Effector CD8-positive, alpha-beta T cell (primary cell): ENCODE measurements at regions not wholly inside any gene's neighbourhood (a gene's known extent, or its start where the extent isn't known, plus 50 kb on each side); places are given as distances from the start of the nearest gene placed in this dataset.

ENCODE experiments used
- DNase-seq: peaks from one replicate; lab custom pipeline; 2025; lab: John Stamatoyannopoulos, UW

- no peak for DNase-seq
Measured at GRCh38 chr1:4016351-4017130, 116.5 kb upstream of the C1orf174 start.

DNA sequence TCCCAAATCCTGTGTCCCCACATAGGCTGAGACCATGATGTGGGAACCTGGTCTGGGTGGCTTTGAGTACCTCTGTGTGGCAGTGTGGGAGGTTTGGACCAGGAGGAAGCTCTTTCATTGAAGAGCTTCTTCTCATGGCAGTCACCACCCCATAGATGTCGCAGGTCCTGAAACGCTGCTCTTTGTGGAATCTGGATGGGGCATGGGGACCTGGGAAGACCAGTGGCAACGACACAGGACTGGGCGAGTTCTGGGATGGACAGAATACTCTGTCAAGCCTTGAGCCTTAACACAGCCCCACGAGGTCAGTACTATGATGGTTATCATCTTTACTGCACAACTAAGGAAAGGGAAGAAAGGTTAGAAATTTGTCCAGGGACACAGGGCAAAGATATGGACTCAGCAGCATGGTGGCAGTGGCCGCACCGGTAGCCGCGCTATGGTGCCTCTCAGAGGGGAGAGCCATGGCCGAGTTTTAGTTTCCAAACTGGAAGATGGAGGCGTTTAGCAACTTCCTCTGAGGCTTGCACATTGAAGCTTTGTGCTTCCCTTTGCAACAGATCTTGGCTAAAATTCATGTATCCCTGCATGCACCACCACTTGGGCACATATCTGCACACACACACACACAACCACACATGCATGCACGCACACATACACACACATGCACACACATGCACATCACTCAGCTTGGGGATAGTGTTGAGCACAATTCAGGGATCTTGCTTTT, 117.7 kb upstream of the C1orf174 start:
- no peak for DNase-seq

DNA sequence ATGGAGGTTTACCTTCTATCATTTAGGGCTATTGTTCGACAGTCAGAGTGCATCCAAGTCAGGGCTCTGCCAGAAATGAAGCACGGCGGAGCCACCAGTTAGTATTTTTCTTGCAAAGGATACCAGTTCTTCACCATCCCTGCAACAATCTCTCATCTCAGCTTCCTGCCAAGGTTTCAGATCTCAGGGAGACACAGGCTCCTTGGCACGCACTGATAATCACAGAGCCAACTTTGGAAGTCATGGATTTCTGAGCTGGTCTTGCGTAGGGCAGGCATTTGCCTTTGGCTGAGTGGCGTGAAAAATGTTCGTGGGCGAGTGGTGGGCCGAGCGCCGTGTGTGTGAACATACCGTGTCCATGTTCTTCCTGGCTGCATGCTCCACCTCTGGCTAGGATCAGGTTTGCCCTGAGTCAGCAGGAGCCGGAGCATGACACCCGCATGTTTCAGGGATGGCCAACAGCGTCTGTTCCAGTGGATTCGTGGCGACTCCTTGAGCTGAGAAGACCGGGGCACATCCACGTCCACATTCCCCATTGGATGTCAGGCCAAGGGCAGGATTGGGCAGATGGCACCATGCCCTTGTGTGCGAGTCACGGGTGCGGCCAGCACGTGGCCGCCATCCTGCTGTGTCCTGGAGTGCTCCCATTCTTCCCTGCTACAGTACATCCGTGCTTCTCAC, 118.5 kb upstream of the C1orf174 start:
- no peak for DNase-seq

GRCh38 chr1:4019147-4019521, 119.1 kb upstream of the C1orf174 start:
- DNase-seq = no peak

DNA sequence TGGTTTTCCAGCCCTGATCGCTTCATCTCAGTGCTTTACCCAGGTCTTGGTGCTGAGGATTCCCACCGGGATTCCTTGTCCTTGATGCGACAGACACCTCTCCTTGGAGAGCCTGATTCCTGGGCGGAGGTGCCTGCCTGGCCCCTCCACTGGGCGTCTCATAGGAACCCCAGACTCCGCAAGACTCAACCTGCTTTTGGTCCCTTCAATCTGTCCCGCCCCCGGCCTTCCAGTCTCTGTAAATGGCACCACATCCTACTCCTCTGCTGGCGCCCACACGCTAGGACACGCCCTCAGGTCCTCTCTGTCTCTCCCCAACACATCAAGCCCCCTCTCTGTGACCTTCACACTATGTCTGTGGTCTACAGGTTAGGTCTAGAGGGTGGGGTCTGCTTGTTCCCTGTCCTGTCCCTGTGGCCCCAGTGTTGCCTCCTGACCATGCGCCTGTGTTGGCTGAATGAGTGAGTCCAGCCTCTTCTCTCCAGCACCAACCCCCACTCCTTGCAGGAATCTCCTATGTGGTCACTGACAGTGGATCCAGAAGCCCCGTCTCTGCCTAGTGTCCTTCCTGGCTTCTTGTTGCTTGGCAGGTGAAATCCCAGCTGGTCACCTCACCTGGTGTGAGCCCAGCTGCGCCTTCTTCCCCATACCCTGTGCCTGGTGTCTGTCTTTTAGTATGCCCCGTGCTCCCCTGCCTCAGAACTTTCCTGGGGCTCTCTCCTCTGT, 119.7 kb upstream of the C1orf174 start:
- DNase-seq = no peak

DNA sequence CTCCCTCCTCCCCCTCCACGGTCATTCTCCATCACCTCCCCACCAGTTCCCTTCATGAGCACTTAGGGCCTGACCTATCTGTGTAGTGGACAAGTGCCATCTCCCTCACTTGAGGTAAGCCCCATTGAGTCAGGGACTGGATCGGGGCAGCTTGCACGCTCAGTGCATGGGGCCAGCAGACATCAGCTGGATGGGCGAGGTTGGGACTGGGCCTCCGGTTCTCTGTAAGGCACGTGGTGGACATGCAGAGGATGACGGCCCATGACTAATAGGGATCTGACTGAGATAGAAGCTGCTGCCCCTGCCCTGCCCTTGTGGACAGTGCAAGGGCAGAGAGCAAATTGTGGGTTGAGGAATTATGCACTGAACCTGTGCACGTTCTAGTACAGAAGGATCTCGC, 120.4 kb upstream of the C1orf174 start:
- DNase-seq = no peak

GRCh38 chr1:4021136-4021973, 121.3 kb upstream of the C1orf174 start:
- DNase-seq = no peak

- DNase-seq = no peak
Measured at GRCh38 chr1:4021974-4022268, 121.8 kb upstream of the C1orf174 start.

GRCh38 chr1:4022715-4023114, 122.6 kb upstream of the C1orf174 start:
- no peak for DNase-seq

DNA sequence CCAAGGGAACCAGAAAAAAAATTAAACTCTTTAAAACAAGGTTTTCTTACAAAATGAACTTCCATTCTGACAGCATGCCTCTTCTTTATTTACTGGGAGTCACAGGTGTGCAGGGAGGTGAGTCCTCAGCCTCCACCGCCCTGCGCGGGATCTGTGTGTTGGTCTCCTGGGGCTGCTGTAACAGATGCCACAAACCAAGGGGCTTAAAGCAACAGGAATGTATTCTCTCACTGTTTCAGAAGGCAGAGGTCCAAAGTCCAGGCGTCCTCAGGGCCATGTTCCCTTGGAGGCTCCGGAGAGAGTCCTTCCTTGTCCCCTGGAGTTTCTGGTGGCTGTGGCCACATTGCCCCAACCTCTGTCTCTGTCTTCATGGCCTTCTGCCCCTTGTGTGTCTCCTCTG, 123.6 kb upstream of the C1orf174 start:
- DNase-seq = no peak

GRCh38 chr1:4024811-4025210, 124.7 kb upstream of the C1orf174 start:
- no peak for DNase-seq

GRCh38 chr1:4025752-4026151, 125.7 kb upstream of the C1orf174 start:
- no peak for DNase-seq

GRCh38 chr1:4027008-4027407, 126.9 kb upstream of the C1orf174 start:
- no peak for DNase-seq

GRCh38 chr1:4027492-4028138, 127.5 kb upstream of the C1orf174 start:
- DNase-seq = no peak

- no peak for DNase-seq
Measured at GRCh38 chr1:4028139-4028501, 128.0 kb upstream of the C1orf174 start.

GRCh38 chr1:4029376-4029775, 129.3 kb upstream of the C1orf174 start:
- no peak for DNase-seq

- DNase-seq = no peak
Measured at GRCh38 chr1:4032571-4032970, 132.5 kb upstream of the C1orf174 start.

DNA sequence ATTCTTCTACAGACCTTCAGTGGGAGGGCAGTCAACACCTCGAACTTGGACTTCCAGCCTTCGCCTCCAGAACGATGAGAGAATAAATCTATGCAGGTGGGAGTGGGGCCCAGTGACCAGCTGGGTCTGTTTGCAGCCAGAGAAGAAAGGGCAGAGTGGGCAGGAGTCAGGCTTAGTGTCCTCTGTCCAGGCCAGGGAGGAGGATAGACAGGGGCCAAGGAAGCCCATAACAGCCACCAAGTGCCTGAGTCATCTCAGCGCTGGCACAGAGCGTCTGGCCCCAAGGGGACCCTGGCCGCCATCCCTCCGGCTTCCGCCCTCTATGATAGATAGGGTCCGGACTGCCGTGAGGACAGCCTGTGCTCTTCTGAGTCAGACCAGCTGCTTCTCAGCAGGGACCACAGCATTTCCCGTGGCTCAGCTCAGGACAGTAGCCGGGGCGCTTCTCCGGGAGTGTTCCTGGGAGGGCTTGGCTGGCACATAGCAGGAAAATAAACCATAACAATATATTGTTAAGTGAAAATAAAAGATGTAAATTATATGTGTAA, 133.1 kb upstream of the C1orf174 start:
- DNase-seq = no peak

DNA sequence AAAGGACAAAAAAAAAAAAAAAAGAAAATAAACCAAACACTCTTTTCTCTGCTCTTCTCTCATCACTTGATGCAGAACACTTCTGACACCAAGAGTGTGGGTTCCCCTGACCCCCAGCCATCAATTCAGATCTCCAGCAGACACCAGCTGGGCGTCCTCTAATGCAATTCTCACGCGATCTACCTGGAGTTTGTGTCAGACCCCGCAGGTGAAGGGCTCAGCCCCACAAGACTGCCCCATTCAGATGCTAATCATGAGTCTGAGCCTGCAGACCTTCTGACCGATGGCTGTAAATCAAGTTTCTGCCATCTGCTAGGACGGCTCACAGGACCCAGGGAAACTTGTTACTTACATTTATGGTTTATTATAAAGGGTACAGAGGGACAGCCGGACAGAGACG, 133.6 kb upstream of the C1orf174 start:
- DNase-seq = no peak

GRCh38 chr1:4034318-4034887, 134.3 kb upstream of the C1orf174 start:
- no peak for DNase-seq

DNA sequence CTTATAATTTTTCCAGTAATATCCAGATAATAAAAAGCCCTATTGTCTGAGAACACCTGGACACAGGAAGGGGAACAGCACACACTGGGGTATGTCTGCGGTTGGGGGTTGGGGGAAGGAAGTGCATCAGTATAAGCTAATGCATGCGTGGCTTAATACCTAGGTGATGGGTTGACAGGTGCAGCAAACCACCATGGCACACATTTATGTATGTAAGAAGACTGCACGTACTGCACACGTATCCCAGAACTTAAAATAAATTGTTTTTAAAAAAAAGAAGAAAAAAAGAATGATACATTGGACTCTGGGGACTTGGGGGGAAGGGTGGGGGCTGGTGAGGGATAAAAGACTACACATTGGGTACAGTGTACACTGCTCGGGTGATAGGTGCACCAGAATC, 144.9 kb upstream of the C1orf174 start:
- no peak for DNase-seq
